ENCODE measurements at regions not wholly inside any gene's neighbourhood (a gene's known extent, or its start where the extent isn't known, plus 50 kb on each side); places are given as distances from the start of the nearest gene placed in this dataset.
"Not testable (repeated sequence)": the region's sequence is repeated elsewhere in the genome, so short reads cannot be mapped to it uniquely, and the experiment has no call there.

- DNase-seq = no peak
These were observed 61.0 kb upstream of the PELI2 start for GRCh38 chr14:56057071-56057741.

GRCh38 chr14:56057767-56058166 lies 60.4 kb upstream of the PELI2 start:
- no peak for DNase-seq

GRCh38 chr14:56059054-56059453 lies 59.2 kb upstream of the PELI2 start:
- no peak for DNase-seq

DNA sequence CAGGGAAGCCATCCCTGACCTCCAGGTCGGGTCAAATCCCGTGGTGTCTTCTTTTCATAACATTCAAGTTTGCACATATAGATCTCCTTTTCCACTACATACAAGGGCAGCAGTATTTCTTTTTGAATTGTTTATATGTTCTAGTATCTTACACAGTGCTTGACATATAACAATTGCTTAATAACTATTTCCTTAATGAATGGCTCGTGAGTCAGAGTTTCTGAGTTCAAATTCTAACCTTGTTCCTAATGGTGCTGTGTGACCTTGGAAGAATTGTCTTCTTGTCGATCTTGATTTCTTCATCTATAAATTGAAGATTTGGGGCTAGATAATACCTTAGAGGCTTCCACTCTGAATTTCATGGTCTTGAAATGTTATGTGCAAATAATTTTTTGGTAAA lies 57.2 kb upstream of the PELI2 start:
- no peak for DNase-seq

DNA sequence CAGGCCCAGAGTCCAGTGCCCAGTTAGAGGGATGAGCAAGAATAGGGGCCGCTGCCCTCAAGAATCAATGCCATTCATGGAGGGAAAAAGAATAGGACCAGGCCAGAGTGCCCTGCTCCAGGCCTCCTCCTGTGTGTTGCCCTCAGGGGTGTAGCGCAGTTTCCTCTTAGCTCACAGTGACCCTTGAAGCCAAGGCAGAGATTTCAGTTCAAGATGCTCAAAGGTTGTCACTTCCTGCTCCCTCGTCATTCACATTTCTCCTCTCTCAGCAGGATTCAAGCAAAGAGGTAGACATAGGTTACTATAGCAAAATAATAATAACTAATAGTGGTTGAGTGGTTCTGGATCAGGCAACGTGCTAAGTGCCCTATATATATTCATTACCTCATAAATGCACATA lies 55.1 kb upstream of the PELI2 start:
- no peak for DNase-seq

DNA sequence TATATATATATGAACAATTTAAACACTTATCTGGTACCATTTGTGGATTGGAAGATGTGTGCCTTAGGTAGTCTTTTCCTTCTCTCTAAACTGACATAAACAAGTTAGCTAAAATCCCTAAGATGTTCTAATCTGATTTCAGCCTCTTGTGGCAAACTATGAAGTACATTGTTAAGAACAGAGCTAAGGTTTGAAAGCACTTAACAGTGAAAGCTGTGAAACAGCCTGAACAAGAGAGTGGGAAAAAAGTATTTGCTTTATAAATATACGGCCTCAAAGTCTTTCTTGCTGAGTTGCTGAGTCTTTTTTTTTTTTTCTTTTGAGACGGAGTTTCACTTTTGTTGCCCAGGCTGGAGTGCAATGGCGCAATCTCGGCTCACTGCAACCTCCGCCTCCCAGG lies 53.7 kb upstream of the PELI2 start:
- no peak for DNase-seq

DNA sequence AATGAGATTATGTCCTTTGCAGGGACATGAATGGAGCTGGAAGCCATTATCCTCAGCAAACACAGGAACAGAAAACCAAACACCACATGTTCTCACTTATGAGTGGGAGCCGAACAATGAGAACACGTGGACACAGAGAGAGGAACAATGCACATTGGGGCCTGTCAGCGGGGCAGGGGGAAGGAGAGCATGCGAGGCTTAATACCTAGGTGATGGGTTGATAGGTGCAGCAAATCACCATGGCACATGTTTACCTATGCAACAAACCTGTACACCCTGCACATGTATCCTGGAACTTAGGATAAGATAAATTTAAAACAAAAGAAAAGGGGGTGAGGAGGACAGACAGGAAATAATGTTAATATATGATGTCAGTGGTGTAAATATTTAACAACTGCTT lies 53.0 kb upstream of the PELI2 start:
- DNase-seq = not testable (repeated sequence)

- DNase-seq = no peak
These were observed 52.5 kb upstream of the PELI2 start for GRCh38 chr14:56065621-56066290.
